Fibroblast of skin of left quadriceps (primary cell): ENCODE measurements at regions not wholly inside any gene's neighbourhood (a gene's known extent, or its start where the extent isn't known, plus 50 kb on each side); places are given as distances from the start of the nearest gene placed in this dataset.

Source experiments
- DNase-seq, 2 experiments: peaks; one replicate each; pipeline ENCODE4 v3.0.0-alpha.2; 2013; ENCODE audit warnings: low read depth in 2 of 2

DNA sequence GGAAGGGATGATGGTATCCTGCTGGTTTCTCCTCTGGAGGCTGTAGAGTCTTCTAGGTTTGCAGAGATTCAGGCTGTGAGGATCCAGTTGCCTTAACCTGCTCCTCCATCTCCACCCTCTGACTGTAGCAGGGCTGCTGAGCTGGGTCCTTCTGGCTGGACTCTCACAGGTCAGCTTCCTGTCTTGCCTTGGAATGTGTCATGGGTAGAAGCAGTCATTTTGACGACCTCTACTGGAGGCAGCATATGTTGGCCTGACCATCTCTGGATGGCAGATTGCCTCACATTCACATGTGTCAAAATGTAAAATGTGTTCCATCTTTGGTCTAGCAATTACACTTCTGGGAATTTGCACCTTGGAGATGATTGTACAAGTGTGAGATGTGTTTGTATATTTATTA lies 504.4 kb upstream of the EEF2KMT start:
- DNase-seq = no peak

DNA sequence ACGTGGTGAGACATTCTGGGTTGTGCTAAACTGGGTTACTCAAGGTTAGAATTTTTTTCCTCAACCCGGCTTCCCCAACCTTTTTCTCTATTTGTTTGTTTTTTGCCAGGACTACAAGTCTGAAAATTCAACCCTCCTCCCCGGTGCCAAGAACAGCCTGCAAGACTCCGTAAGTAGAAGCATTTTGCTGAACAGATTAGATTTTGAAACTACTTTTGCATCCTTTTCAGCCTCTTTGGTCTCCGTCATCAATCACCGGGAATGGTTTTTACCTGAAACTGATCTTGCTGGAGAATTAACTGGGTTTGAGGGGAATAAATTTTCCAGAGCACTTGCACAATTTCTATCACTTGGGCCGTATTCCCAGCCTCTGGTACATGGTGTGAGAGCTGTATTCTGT lies 501.2 kb upstream of the EEF2KMT start:
- DNase-seq = no peak

DNA sequence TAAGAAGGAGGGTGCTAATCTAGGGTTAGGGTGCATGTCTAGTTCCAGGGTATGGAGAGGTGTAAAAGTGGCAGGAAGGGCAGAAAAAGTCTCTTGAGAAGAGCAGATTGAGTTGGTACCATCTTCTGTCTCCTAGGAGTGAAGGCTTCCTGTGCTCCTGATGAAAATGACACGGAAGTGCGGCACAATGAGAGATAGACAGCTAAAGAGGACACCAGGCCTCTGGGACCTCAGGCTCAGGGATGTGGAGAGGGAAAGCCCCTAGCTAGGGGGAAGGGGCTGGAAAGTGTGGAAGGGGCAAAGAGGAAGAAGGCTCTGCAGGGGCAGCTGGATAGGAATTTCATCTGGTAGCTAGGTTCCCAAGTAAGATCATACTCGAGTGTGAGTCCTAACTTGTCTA lies 498.3 kb upstream of the EEF2KMT start:
- no peak for DNase-seq

DNA sequence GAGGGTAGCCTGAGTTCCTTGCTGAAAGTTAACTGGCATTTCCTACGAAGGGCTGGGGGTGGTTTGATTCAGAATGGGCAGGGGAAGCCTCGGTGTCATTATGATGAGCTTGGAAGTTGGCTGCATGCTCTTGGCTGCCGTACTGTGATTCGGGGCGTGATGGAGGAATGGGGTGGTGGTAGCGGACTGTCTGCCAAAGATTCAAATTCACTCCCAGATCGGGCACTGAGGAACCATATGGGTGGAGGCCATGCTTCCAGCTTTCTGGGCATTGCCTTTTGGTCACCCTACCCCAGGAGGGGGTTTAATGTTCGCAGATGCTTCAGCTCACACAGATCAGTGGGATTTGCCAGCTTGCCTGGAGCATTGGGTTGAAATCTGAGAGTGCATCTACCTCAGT lies 492.8 kb upstream of the EEF2KMT start:
- DNase-seq = no peak

DNA sequence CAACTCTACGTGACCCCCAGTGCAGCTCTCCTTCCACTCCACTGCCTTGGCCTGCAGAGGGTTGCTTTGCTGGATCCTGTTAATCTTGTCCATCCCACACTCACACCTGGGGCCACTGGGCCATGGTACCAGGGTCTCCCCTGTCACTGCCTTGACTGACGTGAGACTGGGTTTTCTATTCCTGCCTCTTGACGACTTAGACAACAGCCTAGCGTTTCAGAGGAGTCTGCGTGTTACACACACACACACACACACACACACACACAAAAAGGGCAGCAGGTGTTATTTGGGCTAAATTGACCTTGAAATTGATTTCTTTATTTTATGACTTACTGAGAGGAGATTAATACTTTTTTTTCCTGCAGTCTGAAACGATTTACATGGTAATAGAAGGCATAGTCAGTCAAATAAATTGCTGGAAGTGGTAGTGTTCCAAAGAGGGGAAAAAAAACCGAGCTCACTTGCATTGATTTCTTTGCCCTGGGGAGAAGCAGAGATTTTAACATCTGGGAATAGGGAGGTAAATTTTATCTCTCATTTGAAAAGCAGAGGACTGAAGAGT lies 492.3 kb upstream of the EEF2KMT start:
- no peak for DNase-seq

DNA sequence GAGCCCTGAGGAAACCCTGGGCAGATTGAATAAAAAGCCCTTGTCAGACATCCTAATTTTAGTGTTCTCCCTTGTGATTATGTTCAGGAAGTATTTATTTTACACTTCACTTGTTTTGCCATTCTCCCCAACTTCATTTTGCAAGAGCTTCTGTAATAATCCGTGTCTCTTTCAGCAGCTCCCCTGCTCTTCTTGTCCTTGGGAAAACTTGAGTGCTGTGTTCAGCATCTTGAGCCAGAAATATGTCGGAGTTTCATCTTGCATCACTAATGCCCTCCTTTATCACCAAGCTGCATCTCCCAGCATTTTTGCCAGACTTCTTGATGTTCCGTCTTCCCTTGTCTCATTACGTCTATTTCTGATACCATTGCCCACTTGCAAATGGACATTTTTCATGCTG lies 486.5 kb upstream of the EEF2KMT start:
- no peak for DNase-seq

DNA sequence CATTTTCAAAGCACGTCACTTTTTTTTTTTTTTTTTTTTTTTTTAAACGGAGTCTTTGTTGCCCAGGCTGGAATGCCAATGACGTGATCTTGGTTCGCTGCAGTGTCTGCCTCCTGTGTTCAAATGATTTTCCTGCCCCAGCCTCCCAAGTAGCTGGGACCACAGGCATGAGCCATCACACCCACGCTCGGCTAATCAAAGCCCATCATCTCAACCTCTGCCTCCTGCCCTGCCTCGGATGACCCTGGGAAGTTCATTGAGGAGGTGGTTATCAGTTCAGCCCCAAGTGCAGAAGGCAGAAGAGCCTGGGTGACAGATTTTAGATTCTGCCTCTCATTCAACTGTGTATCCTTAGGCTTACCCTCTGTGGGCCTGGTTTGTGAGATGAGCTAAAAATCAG lies 484.9 kb upstream of the EEF2KMT start:
- DNase-seq = no peak

DNA sequence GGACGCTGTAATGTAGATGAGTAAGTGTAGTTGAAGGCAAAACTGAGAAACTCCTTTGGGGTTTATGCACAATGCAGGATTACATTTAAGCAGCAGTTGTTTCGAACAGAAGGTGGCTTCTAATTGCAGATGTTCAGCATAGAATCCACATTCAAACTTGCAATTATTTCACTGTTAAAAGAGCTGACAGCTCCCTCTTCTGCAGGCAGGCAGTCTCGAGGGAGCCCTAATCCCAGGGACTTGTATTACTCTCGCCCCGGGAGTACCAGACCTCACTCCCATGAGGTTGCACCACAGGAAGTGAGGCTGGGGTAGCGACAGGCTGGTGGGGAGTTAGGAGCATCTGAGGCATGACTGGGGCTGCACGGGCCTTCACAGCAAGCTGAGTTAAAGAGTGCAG lies 484.3 kb upstream of the EEF2KMT start:
- no peak for DNase-seq

DNA sequence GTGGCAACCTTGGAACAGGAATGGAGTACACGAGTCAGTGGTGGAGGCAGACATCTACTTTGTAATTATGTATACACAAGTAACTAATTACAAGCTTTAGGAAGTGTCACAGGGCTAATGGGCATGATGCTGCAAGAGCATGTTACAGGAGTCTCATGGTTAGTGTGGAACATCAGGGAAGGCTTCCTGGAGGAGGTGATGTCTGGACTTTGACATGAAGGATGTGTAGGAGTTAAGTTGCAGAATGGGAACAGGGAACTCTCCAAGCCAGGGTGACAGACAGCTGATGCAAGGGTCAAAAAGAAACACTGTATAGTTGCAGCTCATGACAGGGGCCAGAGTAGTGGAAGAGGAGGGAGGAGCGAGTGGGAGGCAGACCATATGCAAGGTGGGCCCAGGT lies 483.8 kb upstream of the EEF2KMT start:
- no peak for DNase-seq

DNA sequence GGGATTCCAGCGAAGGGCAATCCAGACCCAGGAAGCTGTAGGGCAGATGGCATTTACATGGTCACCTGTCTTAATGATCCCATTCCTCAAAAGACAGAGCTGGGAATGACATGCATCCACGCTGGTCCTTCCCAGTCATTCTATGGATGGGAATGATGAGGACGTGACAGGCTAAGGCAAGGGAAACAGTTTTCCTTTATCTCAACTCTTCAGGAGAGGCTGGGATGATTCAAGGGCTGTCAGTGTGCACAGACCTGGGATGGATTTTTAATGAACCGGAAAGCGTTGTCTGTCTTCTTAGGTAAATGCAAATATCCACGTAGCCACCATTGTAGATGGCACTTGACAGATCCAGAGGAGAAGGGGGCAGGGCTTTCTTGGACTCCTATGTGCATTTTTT lies 483.2 kb upstream of the EEF2KMT start:
- no peak for DNase-seq

DNA sequence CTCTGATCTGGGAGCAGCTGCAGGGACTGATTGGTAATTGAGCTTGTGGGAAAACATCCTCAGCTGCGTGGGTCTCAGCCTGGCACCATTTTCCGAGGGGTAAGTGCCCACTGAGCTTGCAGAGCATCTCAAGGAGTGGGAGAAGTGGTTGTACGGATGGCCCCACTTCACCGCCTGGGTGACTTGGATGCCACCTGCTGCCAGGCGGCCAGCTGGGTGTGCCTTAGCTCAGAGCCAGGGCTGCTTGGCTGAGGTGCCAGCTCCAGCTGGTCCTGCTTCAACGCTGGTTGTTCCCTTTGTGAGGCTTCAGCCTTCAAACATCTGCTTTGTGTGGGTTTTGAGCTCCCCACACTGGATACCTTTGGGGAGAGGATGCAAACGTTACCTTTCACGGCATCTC lies 482.7 kb upstream of the EEF2KMT start:
- DNase-seq = no peak

DNA sequence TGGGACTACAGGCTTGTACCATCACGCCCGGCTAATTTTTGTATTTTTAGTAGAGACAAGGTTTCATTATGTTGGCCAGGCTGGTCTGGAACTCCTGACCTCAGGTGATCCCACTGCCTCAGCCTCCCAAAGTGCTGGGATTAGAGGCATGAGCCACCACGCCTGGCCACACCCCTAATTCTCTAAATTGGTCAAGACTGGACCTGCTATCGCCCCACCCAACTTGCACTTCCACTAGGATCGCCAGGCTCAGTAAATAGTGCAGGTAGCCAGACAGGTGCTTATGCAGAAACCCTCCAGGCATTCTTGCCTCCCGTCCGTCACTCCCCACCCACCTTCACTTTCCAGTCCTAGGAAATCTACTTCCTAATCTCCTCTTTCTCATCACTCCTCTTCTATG lies 481.4 kb upstream of the EEF2KMT start:
- DNase-seq = no peak

DNA sequence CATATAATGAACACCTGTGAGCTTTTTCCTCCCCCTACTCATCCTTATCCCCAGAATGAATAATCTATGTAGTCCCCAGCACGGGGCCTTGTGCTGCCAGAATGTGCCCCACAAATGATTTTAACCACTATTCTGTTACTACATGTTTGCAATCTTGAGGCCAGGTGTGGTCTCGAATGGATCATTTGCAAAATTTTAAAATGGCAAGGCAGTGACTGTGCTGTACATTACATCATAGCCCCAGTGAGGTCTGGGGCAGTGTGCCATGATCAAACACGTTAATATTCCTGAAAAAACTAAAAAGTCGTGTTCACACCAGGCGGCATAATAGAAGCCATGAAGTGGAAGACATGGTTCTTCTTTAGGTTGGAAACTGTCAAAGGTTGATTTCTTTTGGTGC lies 479.9 kb upstream of the EEF2KMT start:
- DNase-seq = no peak

DNA sequence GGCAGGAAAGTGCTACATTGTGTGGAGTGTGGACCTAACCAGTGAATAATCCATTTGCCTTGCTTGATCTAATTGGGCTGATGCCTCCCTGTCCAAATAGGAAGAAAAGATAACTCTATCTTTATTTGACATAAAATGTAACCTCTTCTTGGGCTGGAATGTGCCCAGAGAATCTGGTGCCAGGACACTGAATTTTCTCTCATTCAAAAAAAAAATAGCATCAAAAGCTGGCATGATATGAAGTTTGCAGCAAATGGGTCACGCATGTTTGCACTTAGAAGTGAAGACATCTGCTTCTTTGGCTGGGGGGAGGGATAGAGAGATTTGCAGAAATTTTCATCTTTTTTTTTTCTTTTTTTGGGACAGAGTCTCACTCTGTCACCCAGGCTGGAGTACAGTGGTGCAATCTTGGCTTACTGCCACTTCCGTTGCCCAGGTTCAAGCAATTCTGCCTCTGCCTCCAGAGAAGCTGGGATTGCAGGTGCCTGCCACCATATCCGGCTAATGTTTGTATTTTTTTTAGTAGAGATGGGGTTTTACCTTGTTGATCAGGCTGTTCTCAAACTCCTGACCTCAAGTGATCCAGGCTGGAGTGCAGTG lies 478.2 kb upstream of the EEF2KMT start:
- DNase-seq = no peak

DNA sequence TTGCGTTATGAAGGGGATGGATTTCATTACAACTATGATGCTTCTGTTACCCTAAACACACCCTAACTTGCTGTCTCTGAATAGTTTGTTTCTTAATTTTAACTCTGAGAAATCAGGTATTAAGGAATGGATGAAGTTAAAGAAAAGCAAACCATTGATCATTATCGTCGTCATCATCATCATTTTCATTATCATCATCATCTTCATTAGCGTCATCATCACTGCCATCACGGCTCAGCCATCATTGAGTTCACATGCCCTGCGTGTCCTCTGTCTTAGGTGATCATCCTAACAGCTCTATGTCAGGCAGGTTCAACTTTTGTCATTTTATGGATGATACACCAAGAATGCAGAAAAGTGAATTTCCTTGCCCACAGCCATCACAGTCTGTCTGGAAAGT lies 477.5 kb upstream of the EEF2KMT start:
- no peak for DNase-seq

DNA sequence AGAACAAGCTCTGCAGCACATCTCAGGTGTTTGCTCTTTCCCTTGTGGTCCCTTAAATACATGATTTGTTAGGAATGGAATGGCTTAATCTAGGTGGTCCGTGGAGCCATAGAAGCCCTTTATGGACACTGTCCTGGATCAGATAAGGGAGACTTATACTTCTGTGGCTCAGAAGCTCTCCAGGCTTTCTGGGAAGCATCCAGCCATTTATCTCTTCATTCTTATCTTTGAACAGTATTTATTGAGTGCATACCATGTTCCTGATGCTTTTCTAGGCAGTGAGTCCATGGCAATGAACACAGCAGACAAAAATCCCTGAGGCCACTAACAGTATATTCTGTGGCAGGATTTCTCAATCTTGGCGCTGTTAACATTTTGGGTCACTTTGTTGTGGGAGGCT lies 474.5 kb upstream of the EEF2KMT start:
- no peak for DNase-seq

DNA sequence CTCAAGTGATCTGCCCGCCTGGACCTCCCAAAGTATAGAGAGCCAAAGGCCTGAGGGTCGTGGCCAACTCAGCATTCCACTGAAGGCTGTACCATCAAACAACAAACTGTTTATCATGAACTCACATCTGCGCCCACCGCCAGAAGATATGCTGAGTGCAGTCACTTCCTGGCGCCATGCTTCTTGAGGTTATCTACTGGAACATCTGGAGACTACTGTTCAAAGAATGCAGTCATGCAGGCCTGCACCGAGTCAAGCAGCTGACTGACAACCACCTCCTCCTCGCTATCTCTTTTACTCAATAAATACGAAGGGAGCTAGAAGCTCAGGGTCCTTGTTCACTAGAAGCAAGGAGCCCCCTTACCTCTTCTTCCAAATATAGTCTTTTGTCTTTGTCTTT lies 473.9 kb upstream of the EEF2KMT start:
- no peak for DNase-seq

DNA sequence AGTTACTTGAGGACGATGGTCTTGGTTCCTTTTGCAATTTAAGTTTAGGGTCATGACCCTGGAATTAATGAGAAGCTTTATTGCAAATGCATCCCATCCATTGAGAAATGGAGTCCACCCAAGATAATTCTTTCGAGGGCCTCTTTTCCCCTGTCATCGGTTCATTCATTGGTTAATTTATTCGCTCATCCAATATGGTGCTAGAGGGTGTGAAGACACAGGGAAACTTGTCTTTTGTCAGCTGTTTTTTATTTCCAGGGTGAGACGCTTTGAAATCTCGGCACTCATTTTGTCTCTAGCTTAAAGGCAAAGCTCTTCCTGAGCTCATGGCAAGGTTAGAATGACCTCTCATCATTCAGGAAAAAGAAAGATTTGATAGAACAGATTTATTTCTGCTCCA lies 464.2 kb upstream of the EEF2KMT start:
- no peak for DNase-seq

DNA sequence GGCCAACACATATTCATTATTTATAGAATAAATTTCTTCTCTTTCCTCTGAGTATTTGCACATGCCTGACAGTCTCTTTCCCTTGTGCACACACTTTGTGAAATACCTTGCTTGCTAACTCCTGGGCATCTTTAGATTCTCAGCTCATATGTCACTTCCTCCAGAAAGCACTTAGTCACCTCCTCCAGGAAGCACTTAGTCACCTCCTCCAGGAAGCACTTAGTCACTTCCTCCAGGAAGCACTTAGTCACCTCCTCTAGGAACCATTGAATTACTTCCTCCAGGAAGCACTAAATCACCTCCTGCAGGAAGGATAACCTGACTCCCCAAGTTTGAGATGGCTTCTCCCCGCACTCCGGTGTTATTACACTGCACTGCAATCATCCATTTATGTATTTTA lies 462.5 kb upstream of the EEF2KMT start:
- DNase-seq = no peak

DNA sequence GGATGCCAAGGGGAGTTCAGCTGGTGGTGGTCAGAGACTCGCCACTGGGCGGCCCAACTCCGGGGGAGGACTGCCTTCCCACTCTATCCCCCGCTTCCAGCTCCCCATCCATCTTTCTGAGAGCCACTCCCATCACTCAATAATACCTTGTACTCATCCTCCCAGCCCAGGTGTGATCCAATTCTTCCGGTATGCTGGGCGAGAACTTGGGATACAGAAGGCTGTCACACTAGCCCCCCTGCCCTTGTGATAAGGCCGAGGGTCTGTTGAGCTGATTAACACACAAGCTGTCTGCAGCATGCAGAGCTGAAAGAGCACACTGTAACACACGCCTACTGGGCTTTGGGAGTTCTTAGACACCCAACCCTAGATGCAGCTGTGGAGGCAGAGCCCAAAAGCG lies 460.4 kb upstream of the EEF2KMT start:
- no peak for DNase-seq

DNA sequence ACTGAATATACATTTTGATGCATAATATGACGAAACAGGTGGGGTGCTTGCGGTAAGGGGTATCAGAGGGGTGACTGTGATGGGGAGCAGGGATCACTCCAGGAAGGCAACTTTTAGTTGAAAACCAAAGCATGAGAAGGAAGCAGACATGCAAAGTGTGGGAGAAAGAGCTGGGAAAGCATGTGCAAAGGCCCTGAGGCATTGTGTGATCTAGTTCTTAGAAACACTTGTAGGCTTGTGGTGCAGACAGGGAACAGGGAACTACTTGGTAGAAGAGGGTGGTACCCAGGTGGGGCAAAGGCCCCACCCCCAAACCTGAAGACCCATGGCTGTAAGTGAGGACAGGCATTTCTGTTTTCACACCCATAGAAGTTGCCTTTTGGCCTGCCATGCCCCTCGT lies 459.9 kb upstream of the EEF2KMT start:
- no peak for DNase-seq

DNA sequence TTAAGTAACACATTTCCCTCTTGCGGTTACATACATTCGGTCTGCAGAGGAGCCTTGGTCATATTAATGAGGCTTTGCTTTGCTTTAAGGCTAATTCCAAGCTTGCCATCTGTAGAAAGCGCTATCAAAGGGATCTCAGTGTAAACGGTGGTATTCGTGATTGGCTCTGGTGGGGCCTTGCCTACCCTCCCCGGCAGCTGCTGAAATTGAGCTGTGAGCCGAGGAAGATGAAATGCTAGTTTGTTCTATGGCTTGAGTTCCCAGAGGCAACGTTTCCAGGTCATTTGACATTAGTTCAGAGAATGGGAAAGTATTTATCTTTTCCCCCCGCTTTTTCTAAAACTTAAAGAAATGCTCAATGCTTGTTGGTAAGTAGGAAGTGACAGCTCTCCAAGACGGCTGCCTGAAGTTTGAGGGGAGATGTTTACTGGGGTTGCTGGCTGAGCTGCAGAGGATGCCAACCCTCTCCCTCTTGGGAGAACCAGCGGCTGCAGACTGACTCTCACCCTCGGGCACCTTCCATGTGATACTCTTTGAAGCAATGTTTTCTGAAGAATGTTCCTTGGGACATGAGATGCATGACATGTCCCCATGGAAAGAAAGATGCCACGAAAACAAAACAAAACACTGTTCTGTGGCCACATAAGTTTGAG lies 458.7 kb upstream of the EEF2KMT start:
- no peak for DNase-seq

DNA sequence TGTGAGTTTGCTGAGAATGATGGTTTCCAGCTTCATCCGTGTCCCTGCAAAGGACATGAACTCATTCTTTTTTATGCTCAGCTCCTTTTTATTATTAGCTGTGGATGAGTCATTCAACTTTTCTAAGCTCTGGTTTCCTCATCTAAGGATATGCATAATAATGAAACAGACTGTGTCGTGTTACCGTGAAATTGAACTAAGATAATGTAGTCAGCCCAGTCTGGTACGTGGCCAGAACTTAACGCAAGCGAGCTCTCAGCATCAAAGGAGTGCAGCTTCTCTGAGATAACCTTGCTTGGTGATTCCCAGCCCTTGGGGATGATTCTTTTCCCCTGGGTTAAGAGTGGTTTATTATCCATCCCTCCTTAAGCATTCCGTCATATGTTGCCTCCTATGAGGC lies 454.3 kb upstream of the EEF2KMT start:
- no peak for DNase-seq

DNA sequence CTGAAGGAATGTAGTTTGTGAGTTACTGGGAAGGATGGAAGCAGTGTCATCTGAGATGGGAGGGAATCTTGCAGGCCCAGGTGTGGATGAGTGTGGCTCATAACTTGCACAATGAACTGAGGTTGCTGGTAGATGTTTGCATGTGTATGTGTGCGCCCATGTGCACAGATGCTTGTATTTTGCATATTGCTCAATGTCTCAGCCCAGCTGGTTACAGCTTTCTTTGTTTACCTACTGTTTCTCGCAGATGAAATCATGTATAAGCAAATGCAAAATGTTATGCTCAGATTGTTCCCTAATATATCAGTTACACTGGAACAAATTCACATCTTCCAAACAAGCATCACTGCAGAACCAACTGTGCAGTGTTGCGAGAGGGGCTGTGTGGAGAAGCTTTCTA lies 452.2 kb upstream of the EEF2KMT start:
- DNase-seq = no peak
